GM19397 (cell line): ENCODE measurements at regions not wholly inside any gene's neighbourhood (a gene's known extent, or its start where the extent isn't known, plus 50 kb on each side); places are given as distances from the start of the nearest gene placed in this dataset.
A peak's percentile ranks its signal among the peaks of the same experiment; 100 is the strongest.
"Not testable (repeated sequence)": the region's sequence is repeated elsewhere in the genome, so short reads cannot be mapped to it uniquely, and the experiment has no call there.

ENCODE experiments used
- ATAC-seq: cut with Tn5 transposase; IDR thresholded peaks from one replicate; pipeline ENCODE4 v1.9.1; 2021; ENCODE audit warnings: mild to moderate bottlenecking, moderate library complexity; ENCODE audit not compliant: unreplicated experiment

DNA sequence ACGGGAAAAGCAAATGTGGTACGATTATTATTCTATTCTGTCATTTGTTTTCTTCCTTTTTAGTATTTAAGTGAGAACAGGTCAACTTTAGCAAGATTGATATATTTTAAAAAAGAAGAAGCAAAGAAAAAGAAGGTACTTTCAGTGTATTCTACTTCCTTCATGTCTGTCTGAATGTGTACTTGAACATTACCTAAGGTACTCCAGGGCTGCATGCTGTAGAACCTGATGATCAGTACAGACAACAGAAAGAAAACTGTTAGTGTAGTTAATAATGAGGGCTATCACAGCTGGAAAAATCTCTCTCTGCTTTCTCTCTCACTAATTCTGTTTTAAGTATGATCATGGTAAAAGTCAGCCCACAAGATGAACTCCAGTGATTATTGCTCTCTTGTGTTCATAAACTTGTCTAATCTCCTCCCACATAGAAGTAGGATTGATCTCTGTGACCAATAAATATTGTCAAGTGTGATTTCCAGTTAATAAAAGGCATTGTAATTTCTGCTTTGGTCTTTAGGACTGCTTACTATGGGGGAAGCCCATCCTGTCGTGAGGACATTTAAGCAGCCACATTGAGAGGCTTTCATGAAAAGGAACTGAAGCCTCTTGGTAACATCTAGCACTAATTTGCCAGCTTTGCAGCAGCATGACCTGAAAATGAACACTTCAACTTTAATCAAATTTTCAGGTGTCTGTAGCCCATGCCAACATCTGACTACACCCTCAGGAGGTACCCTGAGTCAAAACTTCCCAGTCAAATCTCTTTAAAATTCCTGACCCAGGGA is 864.0 kb upstream of the ACO1 start:
- ATAC-seq: no peak

GRCh38 chr9:31535651-31536050 is 848.8 kb upstream of the ACO1 start:
- no peak for ATAC-seq

DNA sequence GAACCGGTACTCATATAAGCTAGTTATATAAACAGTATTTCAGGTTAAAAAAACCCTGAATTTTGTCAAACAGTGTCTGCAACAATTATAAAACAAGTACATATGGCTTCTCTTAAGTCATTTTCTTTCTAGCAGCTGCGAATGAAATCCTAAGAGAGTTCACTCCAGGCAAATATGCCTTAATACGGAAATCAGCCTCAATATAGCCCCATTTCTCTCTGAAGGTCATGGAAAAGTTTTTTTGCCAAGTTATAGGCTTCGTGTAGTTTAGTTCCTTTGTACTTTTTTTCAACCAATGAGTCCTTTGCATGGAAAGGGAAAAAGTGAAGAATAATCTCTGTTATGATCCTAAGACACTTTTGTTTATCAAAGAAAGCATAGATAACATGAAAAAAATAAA is 848.0 kb upstream of the ACO1 start:
- no peak for ATAC-seq

DNA sequence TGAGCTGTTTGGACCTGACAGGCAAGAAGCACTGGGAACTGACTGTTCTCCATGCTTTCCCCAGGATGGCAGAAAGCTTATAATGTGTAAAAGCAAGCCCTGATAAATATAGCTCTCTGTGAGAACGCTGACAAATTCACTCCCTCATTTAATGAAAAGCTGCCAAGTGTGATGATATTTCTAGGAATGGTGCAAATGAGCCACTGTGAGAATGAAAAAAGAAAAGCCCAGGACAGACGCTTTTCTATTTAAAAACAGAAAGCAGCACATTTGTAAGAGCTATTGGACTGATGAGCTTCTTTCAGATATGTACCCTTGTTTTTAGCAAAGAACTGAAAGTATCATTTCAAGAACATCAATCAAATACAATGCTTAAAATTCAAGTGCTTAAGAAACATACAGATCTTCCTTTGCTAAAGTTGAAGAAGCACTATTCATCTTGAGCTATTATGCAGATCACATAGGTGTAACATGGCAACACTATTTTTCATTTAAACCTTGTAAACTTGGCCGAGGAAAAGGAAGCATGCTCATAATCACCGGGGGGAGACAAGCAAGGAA is 842.6 kb upstream of the ACO1 start:
- ATAC-seq: peak; percentile 2

- peak; percentile 99 for ATAC-seq
Measured at GRCh38 chr9:31542384-31543055, 841.9 kb upstream of the ACO1 start.

GRCh38 chr9:31554941-31555340 is 829.5 kb upstream of the ACO1 start:
- ATAC-seq: no peak

GRCh38 chr9:31556667-31557463 is 827.6 kb upstream of the ACO1 start:
- no peak for ATAC-seq

DNA sequence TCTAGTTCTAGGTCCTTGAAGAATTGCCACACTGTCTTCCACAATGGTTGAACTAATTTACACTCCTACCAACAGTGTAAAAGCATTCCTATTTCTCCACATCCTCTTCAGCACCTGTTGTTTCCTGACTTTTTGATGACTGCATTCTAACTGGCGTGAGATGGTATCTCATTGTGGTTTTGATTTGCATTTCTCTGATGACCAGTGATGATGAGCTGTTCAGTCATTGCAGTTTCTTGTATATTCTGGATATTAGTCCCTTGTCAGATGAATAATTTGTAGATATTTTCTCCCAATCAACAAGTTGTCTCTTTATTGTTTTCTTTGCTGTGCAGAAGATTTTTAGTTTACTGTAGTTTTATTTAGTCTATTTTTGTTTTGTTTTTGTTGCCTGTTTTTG is 812.3 kb upstream of the ACO1 start:
- ATAC-seq: not testable (repeated sequence)

- ATAC-seq: no peak
Measured at GRCh38 chr9:31573561-31573960, 810.9 kb upstream of the ACO1 start.

DNA sequence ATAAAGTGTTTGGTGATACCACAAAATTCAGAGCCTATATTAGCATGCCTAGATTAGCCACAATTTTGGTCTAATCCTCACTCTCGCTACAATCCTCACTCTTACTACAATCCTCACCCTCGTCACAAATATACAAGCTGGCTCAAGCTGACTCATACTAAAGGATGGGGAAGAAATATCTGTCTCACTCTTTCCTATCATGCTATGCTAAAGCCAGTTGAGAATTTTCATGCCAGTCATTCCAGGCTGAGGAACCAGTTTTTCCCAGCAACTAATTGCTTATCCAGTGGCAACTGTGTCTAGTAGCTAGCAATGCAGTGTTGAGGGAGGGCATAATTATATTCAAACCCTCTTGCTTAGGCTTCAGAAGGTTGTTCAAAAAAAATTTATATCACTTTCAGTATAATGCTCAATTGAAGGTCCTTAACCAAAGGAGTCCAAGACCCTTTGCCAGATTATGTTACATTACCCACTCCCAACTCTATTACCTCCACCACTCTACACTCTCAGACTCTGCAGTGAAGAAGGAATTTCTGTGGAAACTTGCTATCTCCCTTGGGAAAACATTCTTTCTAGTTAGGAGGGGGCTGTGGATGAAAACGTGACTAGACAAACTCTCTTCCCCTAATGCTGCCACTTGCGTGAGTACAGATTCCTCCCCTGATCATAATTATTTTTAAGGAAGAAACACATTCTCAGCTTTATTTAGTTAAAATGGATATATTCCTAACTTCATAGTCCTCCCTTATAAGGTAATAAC is 810.3 kb upstream of the ACO1 start:
- no peak for ATAC-seq

GRCh38 chr9:31582071-31582470 is 802.4 kb upstream of the ACO1 start:
- no peak for ATAC-seq

- ATAC-seq: no peak
Measured at GRCh38 chr9:31582561-31582960, 801.9 kb upstream of the ACO1 start.

DNA sequence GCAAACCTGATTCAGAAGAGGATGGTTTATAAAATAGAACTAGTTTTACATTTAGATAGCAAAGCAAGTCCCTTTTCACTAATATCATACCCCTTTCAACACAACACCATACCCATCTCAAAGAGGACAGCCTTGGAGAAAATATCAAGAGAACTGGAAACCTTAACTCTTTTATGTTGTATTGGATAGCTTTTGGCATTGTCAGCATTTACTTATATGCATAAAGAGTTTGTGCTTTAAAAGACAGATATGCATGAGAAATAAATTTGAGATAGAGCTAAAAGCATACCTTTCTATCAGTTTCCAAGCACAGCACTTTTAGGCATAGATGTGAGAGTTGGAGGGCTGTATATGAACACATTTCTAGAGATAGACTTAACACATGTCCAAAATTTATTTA is 799.3 kb upstream of the ACO1 start:
- no peak for ATAC-seq

GRCh38 chr9:31587146-31587545 is 797.3 kb upstream of the ACO1 start:
- no peak for ATAC-seq

- ATAC-seq: no peak
Measured at GRCh38 chr9:31588006-31588405, 796.4 kb upstream of the ACO1 start.

GRCh38 chr9:31588756-31589155 is 795.7 kb upstream of the ACO1 start:
- no peak for ATAC-seq

DNA sequence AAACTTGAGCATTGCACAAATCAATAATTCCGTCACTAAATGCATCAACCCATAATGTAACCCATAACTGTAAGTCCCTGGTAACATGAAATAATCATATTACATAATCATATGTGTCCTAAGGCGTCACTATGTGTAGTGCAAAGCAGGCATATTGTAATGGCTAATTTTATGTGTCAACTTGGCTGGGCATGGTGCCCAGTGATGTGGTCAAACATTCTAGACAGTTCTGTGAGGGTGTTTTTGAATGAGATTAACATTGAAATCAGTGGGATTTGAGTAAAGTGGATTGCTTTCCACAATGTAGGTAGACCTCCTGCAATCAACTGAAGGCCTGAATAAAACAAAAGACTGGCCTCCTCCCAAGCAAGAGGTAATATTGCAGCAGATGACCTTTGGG is 794.4 kb upstream of the ACO1 start:
- ATAC-seq: no peak

- not testable (repeated sequence) for ATAC-seq
Measured at GRCh38 chr9:31597086-31597485, 787.4 kb upstream of the ACO1 start.

DNA sequence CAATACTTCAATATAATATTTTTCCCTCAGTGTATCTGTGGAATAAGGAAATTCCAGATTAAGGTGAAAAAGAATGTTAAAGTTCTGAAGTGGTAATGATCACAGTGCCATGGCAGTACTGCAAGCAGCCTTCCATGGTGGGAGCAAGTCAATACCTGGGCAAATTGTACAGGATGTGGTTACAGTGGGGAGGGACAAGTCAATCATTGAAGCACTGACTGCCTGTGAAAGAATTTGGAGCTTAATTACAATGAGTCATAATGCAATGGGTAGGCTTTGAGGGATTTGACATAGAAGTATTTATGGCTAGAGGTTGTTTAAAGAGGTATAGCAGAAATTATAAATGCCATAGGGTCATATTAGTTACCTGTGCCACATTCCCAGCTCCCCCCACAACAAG is 786.5 kb upstream of the ACO1 start:
- no peak for ATAC-seq

- no peak for ATAC-seq
Measured at GRCh38 chr9:31601666-31602065, 782.8 kb upstream of the ACO1 start.

DNA sequence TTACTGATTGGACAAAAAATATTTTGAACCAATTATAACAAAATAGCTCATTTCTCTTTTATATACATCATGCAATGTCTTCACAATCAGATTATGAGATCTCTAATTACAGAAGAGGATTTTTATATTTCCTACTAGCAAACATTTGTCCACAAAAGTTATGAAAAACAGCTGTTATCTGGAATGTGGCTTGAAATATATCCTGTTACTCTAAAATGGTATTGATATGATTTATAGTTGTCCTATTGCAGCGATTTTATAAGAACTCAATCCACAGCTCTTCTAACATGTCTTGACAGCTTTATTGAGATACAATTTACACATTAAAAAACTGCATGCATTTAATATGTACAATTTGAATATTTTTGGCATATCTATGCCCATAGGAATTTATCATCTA is 779.9 kb upstream of the ACO1 start:
- no peak for ATAC-seq
